PC-9 (cell line): ENCODE measurements at regions not wholly inside any gene's neighbourhood (a gene's known extent, or its start where the extent isn't known, plus 50 kb on each side); places are given as distances from the start of the nearest gene placed in this dataset.

Experiments
- BruUV-seq: library from RNA; stranded (reverse); fragments of 400-500 nt; replicated peaks from 2 replicates; lab custom pipeline; 2021; lab: Mats Ljungman, UMichigan
- CTCF ChIA-PET: fragments of 300-600 bp; sonication (Branson Sonifier 250); formaldehyde crosslinking; loops from one replicate; lab custom pipeline; 2022; ENCODE audit warnings: antibody characterized with exemption; lab: Charles Lee
- POLR2A ChIA-PET: fragments of 300-600 bp; sonication (Branson Sonifier 250); formaldehyde crosslinking; loops from one replicate; lab custom pipeline; 2022; ENCODE audit warnings: antibody characterized with exemption; ENCODE audit not compliant: unreplicated experiment; lab: Charles Lee
- DNase-seq, 2 experiments: peaks; one replicate each; pipeline versions ENCODE4 v3.0.0 to v3.0.0-alpha.2; 2015 to 2022; ENCODE audit warnings: mixed read lengths in 1 of 2
- H2AFZ ChIP-seq: fragments of 200-600 bp; sonication (generic); 2 replicates; pipeline ENCODE4 v1.8.1; 2017; ENCODE audit warnings: antibody characterized with exemption
- H3F3A ChIP-seq: fragments of 200-600 bp; sonication (generic); 2 replicates; pipeline ENCODE4 v1.8.1; 2017; ENCODE audit warnings: antibody characterized with exemption, mild to moderate bottlenecking, low read depth; ENCODE audit not compliant: insufficient read depth
- H3K27ac ChIP-seq: fragments of 200-600 bp; sonication (generic); 2 replicates; pipeline ENCODE4 v1.6.1; 2016; ENCODE audit warnings: mixed run types
- H3K27me3 ChIP-seq: fragments of 200-600 bp; sonication (generic); 2 replicates; pipeline ENCODE4 v1.6.1; 2016; ENCODE audit warnings: low read depth, mixed run types; ENCODE audit not compliant: insufficient read depth
- H3K36me3 ChIP-seq: fragments of 200-600 bp; sonication (generic); 2 replicates; pipeline ENCODE4 v1.6.1; 2016; ENCODE audit warnings: low read depth, mixed run types
- H3K4me1 ChIP-seq: fragments of 200-600 bp; sonication (generic); replicated peaks from 2 replicates; pipeline ENCODE4 v1.6.1; 2016; ENCODE audit warnings: mixed run types; ENCODE audit not compliant: insufficient read depth
- H3K4me2 ChIP-seq: fragments of 200-600 bp; sonication (generic); 2 replicates; pipeline ENCODE4 v1.6.1; 2017; ENCODE audit warnings: mixed run types
- H3K4me3 ChIP-seq: fragments of 200-600 bp; sonication (generic); 2 replicates; pipeline ENCODE4 v1.6.1; 2016; ENCODE audit warnings: mixed run types
- H3K79me2 ChIP-seq: fragments of 200-600 bp; sonication (generic); 2 replicates; pipeline ENCODE4 v1.6.1; 2017; ENCODE audit warnings: low read depth, mixed run types
- H3K9me2 ChIP-seq: fragments of 200-600 bp; sonication (generic); 2 replicates; pipeline ENCODE4 v1.8.1; 2017; ENCODE audit warnings: mild to moderate bottlenecking; ENCODE audit not compliant: insufficient read depth
- H3K9me3 ChIP-seq: fragments of 200-600 bp; sonication (generic); 2 replicates; pipeline ENCODE4 v1.8.1; 2016; ENCODE audit warnings: low read depth; ENCODE audit not compliant: insufficient read depth
- H4K20me1 ChIP-seq: fragments of 200-600 bp; sonication (generic); 2 replicates; pipeline ENCODE4 v1.8.1; 2017; ENCODE audit not compliant: insufficient read depth
- EZH2 ChIP-seq: fragments of 200-600 bp; sonication (generic); IDR thresholded peaks from 2 replicates; pipeline ENCODE4 v1.8.0; 2017; ENCODE audit warnings: antibody characterized with exemption, low read depth
- intact Hi-C: fragments of 100-400 bp; cut with micrococcal nuclease; formaldehyde crosslinking; loops from one replicate; pipeline ENCODE4 v1.10.0; 2022; ENCODE audit not compliant: unreplicated experiment
- TF ChIP-seq, protein P1 (sequence below): fragments of 200-600 bp; sonication (generic); conservative IDR thresholded peaks from 2 replicates; pipeline ENCODE4 v1.6.1; 2017; ENCODE audit warnings: mixed run types, antibody characterized with exemption, mild to moderate bottlenecking, moderate library complexity

DNA sequence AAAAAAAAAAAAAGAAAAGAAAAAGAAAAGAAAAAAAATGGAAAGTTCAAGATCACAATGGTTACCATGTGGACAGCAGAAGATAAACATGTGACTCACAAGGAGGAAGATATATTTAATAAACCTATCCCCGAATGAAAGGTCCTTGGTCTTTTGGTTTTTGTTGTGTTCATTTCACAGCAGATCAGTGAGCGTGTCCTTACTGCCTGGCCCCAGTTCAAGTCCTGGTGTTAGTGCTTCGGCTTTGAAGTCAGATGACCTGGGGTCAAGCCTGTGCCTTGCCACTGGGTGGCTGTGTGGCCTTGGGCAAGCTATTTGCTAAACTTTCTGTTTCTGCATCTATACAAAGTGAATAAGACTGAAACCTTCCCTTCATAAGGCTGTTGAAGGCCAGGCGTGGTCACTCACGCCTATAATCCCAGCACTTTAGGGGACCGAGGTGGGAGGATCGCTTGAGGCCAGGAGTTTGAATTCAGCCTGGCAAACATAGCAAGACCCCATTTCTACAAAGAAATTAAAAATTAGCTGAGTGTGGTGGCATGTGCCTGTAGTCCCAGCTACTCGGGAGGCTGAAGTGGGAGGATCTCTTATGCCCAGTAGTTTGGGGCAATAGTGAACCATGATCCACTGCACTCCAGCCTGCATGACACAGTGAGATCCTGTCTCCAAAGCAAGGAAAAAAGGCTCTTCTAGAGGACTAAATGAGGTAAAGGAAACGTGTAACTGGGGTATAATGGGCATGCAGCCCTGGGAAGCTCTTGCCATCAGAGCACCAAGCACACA, 94.5 kb upstream of the SPATA31D4 start:
- no peak for TF ChIP-seq EZH2
- TF ChIP-seq, protein P1, sequence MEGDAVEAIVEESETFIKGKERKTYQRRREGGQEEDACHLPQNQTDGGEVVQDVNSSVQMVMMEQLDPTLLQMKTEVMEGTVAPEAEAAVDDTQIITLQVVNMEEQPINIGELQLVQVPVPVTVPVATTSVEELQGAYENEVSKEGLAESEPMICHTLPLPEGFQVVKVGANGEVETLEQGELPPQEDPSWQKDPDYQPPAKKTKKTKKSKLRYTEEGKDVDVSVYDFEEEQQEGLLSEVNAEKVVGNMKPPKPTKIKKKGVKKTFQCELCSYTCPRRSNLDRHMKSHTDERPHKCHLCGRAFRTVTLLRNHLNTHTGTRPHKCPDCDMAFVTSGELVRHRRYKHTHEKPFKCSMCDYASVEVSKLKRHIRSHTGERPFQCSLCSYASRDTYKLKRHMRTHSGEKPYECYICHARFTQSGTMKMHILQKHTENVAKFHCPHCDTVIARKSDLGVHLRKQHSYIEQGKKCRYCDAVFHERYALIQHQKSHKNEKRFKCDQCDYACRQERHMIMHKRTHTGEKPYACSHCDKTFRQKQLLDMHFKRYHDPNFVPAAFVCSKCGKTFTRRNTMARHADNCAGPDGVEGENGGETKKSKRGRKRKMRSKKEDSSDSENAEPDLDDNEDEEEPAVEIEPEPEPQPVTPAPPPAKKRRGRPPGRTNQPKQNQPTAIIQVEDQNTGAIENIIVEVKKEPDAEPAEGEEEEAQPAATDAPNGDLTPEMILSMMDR: no peak
- intact Hi-C loops: no loop called here
- Histone ChIP-seq H3K27ac (no peak overlapping the region), H4K20me1 (no peaks in the 10 kb centered on the region), H3K9me2 (no peaks in the 10 kb centered on the region), H3F3A (no peaks in the 10 kb centered on the region), H3K4me3 (no peak overlapping the region), H2AFZ (no peak overlapping the region), H3K79me2 (no peaks in the 10 kb centered on the region), H3K27me3 (no peaks in the 10 kb centered on the region), H3K4me1 (no peaks in the 10 kb centered on the region), H3K36me3 (no peaks in the 10 kb centered on the region), H3K4me2 (no peak overlapping the region), H3K9me3 (no peaks in the 10 kb centered on the region)
- no peak for DNase-seq
- no TSS peak for BruUV-seq
- ChIA-PET CTCF (no interaction called here), POLR2A (no interaction called here)

DNA sequence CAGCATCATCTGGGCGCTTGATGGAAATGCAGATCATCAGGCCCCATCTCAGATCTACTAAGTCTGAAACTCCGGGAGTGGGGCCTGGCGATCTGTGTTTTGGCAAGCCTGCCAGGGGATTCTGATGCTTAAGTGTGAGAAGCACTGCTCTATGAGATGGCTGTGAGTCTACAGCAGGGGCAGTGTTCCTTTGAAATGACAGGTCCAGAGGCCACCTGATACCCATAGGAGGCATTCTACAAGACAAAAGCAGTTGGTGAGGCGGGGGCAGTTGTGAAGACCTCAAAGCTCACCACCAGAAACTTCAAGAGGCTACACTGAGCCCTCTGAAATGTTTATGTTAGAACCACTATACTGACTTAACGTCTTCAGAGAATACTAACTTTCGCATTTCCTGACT, 86.9 kb upstream of the SPATA31D4 start:
- peaks cover 28% of the 10 kb centered on the region for H3K4me1 ChIP-seq
- H4K20me1 ChIP-seq: no peaks in the 10 kb centered on the region
- no peaks in the 10 kb centered on the region for H3K36me3 ChIP-seq
- H3F3A ChIP-seq: peaks cover 19% of the 10 kb centered on the region
- no peaks in the 10 kb centered on the region for H3K9me2 ChIP-seq
- CTCF ChIA-PET: no interaction called here
- no peaks in the 10 kb centered on the region for H3K79me2 ChIP-seq
- DNase-seq: no peak
- intact Hi-C loops: loop anchor here (5.0 to 10.0 kb wide), 4 partner anchors 54 to 1123 kb away; no protein-coding TSS in a partner anchor
- H2AFZ ChIP-seq: no peak overlapping the region
- H3K4me3 ChIP-seq: no peak overlapping the region
- TF ChIP-seq, protein P1: no peak
- no peak for TF ChIP-seq EZH2
- BruUV-seq: no TSS peak
- no peaks in the 10 kb centered on the region for H3K9me3 ChIP-seq
- no peak overlapping the region for H3K4me2 ChIP-seq
- peak overlapping the region; percentile 94; the same call in 1 of the 2 replicates for H3K27ac ChIP-seq
- POLR2A ChIA-PET: interaction anchor here (0.7 kb wide), 1 partner anchor 1378 kb away, joined by 8 read pairs; no protein-coding TSS in a partner anchor
- H3K27me3 ChIP-seq: no peaks in the 10 kb centered on the region

DNA sequence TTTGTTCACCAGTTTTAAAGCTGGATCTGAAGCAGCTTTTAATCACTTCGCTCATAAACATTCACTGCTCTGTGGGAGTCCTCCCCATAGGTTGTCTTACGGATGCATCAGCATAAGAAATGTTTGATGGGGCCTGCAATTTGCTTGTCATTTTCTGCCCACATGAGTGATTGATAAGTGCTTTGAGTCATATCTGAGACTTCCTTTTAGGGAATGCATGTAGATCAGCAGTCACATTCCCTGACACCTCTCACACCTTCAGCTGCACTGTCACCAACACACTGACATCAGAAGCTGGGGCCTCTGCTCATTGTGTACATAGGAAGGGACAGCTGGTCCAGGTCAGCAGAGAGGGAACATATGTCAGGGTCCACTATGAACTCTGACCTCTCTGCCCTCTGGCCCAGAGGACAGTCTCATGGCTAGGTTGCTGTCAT, 84.1 kb upstream of the SPATA31D4 start:
- intact Hi-C loops: loop anchor here (5.0 to 10.0 kb wide), 4 partner anchors 57 to 1121 kb away; no protein-coding TSS in a partner anchor

More for the DNA sequence above, 84.1 kb upstream of the SPATA31D4 start:
- Histone ChIP-seq H3K79me2 (no peaks in the 10 kb centered on the region), H3K9me2 (no peaks in the 10 kb centered on the region), H3K4me1 (peaks cover 28% of the 10 kb centered on the region), H3K4me2 (peak overlapping the region; percentile 10; the same call in 1 of the 2 replicates), H3F3A (peaks cover 24% of the 10 kb centered on the region), H3K27me3 (no peaks in the 10 kb centered on the region), H2AFZ (no peak overlapping the region), H3K36me3 (no peaks in the 10 kb centered on the region), H3K9me3 (no peaks in the 10 kb centered on the region), H3K4me3 (no peak overlapping the region), H3K27ac (peak overlapping the region; percentile 94), H4K20me1 (no peaks in the 10 kb centered on the region)
- no TSS peak for BruUV-seq
- ChIA-PET POLR2A (no interaction called here), CTCF (no interaction called here)
- TF ChIP-seq, protein P1: no peak
- TF ChIP-seq EZH2: no peak
- peak; percentile 5 to 86 for DNase-seq
